SK-N-MC (cell line): ENCODE measurements at regions not wholly inside any gene's neighbourhood (a gene's known extent, or its start where the extent isn't known, plus 50 kb on each side); places are given as distances from the start of the nearest gene placed in this dataset.

ENCODE experiments used
- EZH2 ChIP-seq: fragments of 200-600 bp; sonication (generic); IDR thresholded peaks from one replicate; pipeline ENCODE4 v1.6.1; 2017; ENCODE audit warnings: antibody characterized with exemption
- FOXP2 ChIP-seq: optimal IDR thresholded peaks from 2 replicates; pipeline ENCODE3; 2011; ENCODE audit warnings: mild to moderate bottlenecking, moderate library complexity; ENCODE audit not compliant: insufficient read depth; ENCODE audit errors: extremely low read length, control extremely low read depth
- POLR2AphosphoS5 ChIP-seq: IDR thresholded peaks from 2 replicates; pipeline ENCODE4 v1.6.1; 2012; ENCODE audit warnings: mild to moderate bottlenecking, low read depth, low read length, borderline replicate concordance

DNA sequence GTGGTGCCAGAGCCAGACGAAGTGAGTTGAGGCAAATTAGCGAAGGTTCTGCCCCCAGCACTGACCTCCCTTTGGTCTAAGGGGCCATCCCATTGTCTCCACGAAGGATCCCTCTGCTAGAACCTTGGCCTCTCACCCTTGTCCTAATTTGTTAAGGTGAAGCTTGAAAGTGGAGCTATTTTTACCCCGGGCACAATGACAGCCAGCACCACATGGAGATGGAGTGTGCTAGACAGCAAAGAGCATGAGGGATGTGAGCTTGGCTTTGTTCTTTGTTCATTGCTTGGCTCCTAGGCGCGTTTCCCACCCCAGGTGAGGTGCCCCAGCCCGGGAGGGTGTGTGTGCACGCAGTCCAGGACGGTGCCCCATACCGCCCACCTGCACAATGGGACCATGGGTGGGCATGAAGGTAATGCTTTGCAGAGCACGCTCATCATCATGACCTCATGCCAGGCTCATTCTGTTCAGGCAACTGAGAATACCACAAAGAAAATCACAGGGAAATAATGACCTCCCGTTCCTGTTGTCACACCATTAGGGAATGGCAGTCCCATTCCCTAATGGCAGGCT lies 361.0 kb upstream of the FZD8 start:
- no peak for TF ChIP-seq EZH2
- no peak for TF ChIP-seq POLR2AphosphoS5
- TF ChIP-seq FOXP2 = no peak
